IMR-90 (cell line): ENCODE measurements at regions not wholly inside any gene's neighbourhood (a gene's known extent, or its start where the extent isn't known, plus 50 kb on each side); places are given as distances from the start of the nearest gene placed in this dataset.

Experiments
- ATAC-seq: fragments of 200-7000 bp; cut with Tn5 transposase; 2 replicates; pipeline ENCODE4 v1.9.1; 2020; ENCODE audit warnings: low read depth, mild to moderate bottlenecking, moderate library complexity
- BruUV-seq: library from RNA; stranded (reverse); fragments of 400-500 nt; replicated peaks from 2 replicates; lab custom pipeline; 2021; lab: Mats Ljungman, UMichigan
- CTCF ChIA-PET: fragments of 300-600 bp; formaldehyde crosslinking; extraction: SDS; loops from one replicate; lab custom pipeline; 2021; ENCODE audit warnings: antibody characterized with exemption; lab: Yijun Ruan, JAX
- POLR2A ChIA-PET: fragments of 300-600 bp; sonication (Branson Sonifier 250); formaldehyde crosslinking; loops from one replicate; lab custom pipeline; 2022; ENCODE audit warnings: antibody characterized with exemption; ENCODE audit not compliant: unreplicated experiment; lab: Charles Lee
- DNase-seq: peaks from one replicate; pipeline ENCODE4 v3.0.0; 2013
- H2AFZ ChIP-seq: replicated peaks from 2 replicates; pipeline ENCODE3; 2013; ENCODE audit warnings: low read length, mild to moderate bottlenecking; ENCODE audit not compliant: poor library complexity
- H2AK5ac ChIP-seq: 2 replicates; pipeline ENCODE4 v1.6.1; 2013; ENCODE audit warnings: low read depth, low read length, inconsistent platforms
- H2AK9ac ChIP-seq: replicated peaks from 2 replicates; pipeline ENCODE3; 2013; ENCODE audit warnings: mild to moderate bottlenecking, low read depth, low read length, moderate library complexity; ENCODE audit not compliant: poor library complexity
- H2BK120ac ChIP-seq: 2 replicates; pipeline ENCODE4 v1.6.1; 2013; ENCODE audit warnings: low read depth, low read length, inconsistent platforms
- H2BK15ac ChIP-seq: 3 replicates; pipeline ENCODE4 v1.6.1; 2013; ENCODE audit warnings: low read depth, low read length, inconsistent platforms
- H2BK20ac ChIP-seq: 2 replicates; pipeline ENCODE4 v1.6.1; 2013; ENCODE audit warnings: low read depth, mild to moderate bottlenecking, inconsistent platforms, low read length, moderate library complexity
- H2BK5ac ChIP-seq: 2 replicates; pipeline ENCODE4 v1.6.1; 2013; ENCODE audit warnings: mild to moderate bottlenecking, low read depth, low read length, inconsistent platforms; ENCODE audit not compliant: poor library complexity, severe bottlenecking
- H3K14ac ChIP-seq: replicated peaks from 2 replicates; pipeline ENCODE4 v1.6.1; 2013; ENCODE audit warnings: low read depth, low read length, inconsistent platforms
- H3K18ac ChIP-seq: 2 replicates; pipeline ENCODE4 v1.6.1; 2013; ENCODE audit warnings: low read depth, low read length, control low read depth
- H3K23ac ChIP-seq: 2 replicates; pipeline ENCODE4 v1.6.1; 2013; ENCODE audit warnings: low read depth, low read length, inconsistent platforms
- H3K27ac ChIP-seq: 2 replicates; pipeline ENCODE4 v1.5.1; 2013; ENCODE audit warnings: mild to moderate bottlenecking, control low read depth, low read length; ENCODE audit not compliant: insufficient read depth
- H3K27me3 ChIP-seq: 2 replicates; pipeline ENCODE4 v1.6.1; 2013; ENCODE audit warnings: low read length; ENCODE audit not compliant: control insufficient read depth, insufficient read depth
- H3K36me3 ChIP-seq: 2 replicates; pipeline ENCODE4 v1.6.1; 2013; ENCODE audit warnings: low read length, mixed read lengths; ENCODE audit not compliant: control insufficient read depth, insufficient read depth
- H3K4ac ChIP-seq: 2 replicates; pipeline ENCODE4 v1.6.1; 2013; ENCODE audit warnings: low read depth, low read length, inconsistent platforms
- H3K4me1 ChIP-seq: 2 replicates; pipeline ENCODE4 v1.6.1; 2013; ENCODE audit warnings: low read length, mixed read lengths; ENCODE audit not compliant: control insufficient read depth, insufficient read depth
- H3K4me2 ChIP-seq: 2 replicates; pipeline ENCODE4 v1.6.1; 2013; ENCODE audit warnings: low read depth, mild to moderate bottlenecking, control low read depth, low read length, moderate library complexity
- H3K4me3 ChIP-seq: 2 replicates; pipeline ENCODE4 v1.5.1; 2013; ENCODE audit warnings: low read depth, mild to moderate bottlenecking, control low read depth, low read length, moderate library complexity; ENCODE audit not compliant: insufficient read depth
- H3K56ac ChIP-seq: 2 replicates; pipeline ENCODE4 v1.6.1; 2013; ENCODE audit warnings: low read length, inconsistent platforms; ENCODE audit not compliant: insufficient read depth; ENCODE audit errors: extremely low read depth
- H3K79me1 ChIP-seq, 2 experiments: 2 replicates each; pipeline ENCODE4 v1.6.1; 2013; ENCODE audit warnings: low read length in 2 of 2, inconsistent platforms in 1 of 2, low read depth in 1 of 2
- H3K9ac ChIP-seq: 2 replicates; pipeline ENCODE4 v1.6.1; 2013; ENCODE audit warnings: low read depth, low read length, control low read depth
- H3K9me1 ChIP-seq: 2 replicates; pipeline ENCODE4 v1.6.1; 2013; ENCODE audit warnings: low read length, inconsistent platforms; ENCODE audit not compliant: insufficient read depth
- H3K9me3 ChIP-seq: 2 replicates; pipeline ENCODE4 v1.6.1; 2013; ENCODE audit warnings: low read length; ENCODE audit not compliant: control insufficient read depth, insufficient read depth
- H4K20me1 ChIP-seq: 2 replicates; pipeline ENCODE4 v1.6.1; 2013; ENCODE audit warnings: low read length, inconsistent platforms; ENCODE audit not compliant: insufficient read depth
- H4K5ac ChIP-seq: 2 replicates; pipeline ENCODE4 v1.6.1; 2013; ENCODE audit warnings: mild to moderate bottlenecking, low read depth, low read length, control low read depth
- H4K8ac ChIP-seq, 2 experiments: 2 replicates each; pipeline ENCODE4 v1.6.1; 2013; ENCODE audit warnings: low read depth in 2 of 2, low read length in 2 of 2, control low read depth in 1 of 2, inconsistent platforms in 1 of 2
- H4K91ac ChIP-seq: 2 replicates; pipeline ENCODE4 v1.6.1; 2013; ENCODE audit warnings: low read depth, low read length, inconsistent platforms; ENCODE audit not compliant: insufficient read depth
- MAZ ChIP-seq: IDR thresholded peaks from 2 replicates; pipeline ENCODE4 v1.6.1; 2012; ENCODE audit warnings: low read depth, mild to moderate bottlenecking, low read length, improper control_type of control experiment, moderate library complexity, borderline replicate concordance
- RFX5 ChIP-seq: IDR thresholded peaks from 2 replicates; pipeline ENCODE4 v1.8.0; 2012; ENCODE audit warnings: low read depth, mild to moderate bottlenecking, low read length, moderate library complexity
- WGBS, 2 experiments: methylation state at CpG; one replicate each; pipeline versions ENCODE4 v1.1.5 to v1.1.7; 2013; ENCODE audit warnings: missing lambda C conversion rate in 2 of 2; ENCODE audit not compliant: insufficient read length in 1 of 2; ENCODE audit errors: extremely low coverage in 2 of 2; 5-methylcytosine and 5-hydroxymethylcytosine counted together
- dilution Hi-C: fragments of 300-500 bp; cut with HindIII; formaldehyde crosslinking; loops from one replicate; pipeline ENCODE4 v1.14.3; 2018; ENCODE audit warnings: low sequenced_read_pairs; ENCODE audit not compliant: unreplicated experiment
- in situ Hi-C: fragments of 300-500 bp; cut with MboI; formaldehyde crosslinking; loops from 3 replicates; pipeline ENCODE4 v1.14.3; 2019; ENCODE audit warnings: low sequenced_read_pairs, inconsistent platforms, mixed read lengths
- intact Hi-C: fragments of 100-400 bp; cut with micrococcal nuclease; formaldehyde crosslinking; loops from 2 replicates; pipeline ENCODE4 v1.10.0; 2022

DNA sequence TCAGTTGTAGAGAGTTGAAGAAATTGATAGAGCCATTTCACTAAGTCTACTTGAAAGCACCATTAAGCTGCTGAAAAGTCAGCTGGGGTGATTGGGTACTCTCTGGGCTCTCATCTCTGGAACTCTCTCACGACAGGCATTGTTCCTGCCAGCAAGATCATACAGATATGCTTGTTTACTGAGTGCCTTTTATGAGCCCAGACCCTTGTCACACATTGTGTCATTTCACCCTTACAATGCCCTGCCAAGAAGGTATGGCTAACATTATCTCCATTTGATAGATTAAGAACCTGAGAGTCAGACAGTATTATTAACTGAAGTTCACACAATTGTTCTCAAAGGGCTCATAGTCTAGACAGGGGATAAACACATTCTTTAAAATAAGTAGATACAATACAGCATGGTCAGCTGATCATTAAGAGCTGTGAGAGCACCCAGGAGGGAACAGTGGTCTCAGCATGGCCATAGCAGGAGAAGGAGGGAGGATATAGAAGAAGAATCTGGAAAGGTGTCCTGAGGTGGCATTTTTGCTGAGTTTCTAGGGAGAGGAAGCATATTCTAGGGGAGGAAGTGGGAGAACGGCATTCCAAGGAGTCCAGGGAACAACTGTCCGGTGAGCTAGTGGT is 580.5 kb downstream of the INSC start:
- H4K8ac ChIP-seq = no peak overlapping the region
- no peak overlapping the region for H3K4ac ChIP-seq
- 86% methylated on average over 2 of the region's 3 CpGs; no CpG with 5 or more reads in 1 of the 2 experiments for WGBS, 2 experiments
- H3K79me1 ChIP-seq = no peaks in the 10 kb centered on the region
- H3K4me2 ChIP-seq = no peak overlapping the region
- 0 out of 2 replicates have a peak, but pooled peaks cover 6% of the 10 kb centered on the region for H3K9me1 ChIP-seq
- no peaks in the 10 kb centered on the region for H3K36me3 ChIP-seq
- H2AK5ac ChIP-seq = no peak overlapping the region
- H2BK20ac ChIP-seq = no peak overlapping the region
- no peak overlapping the region for H4K91ac ChIP-seq
- no peak overlapping the region for H2BK15ac ChIP-seq
- H3K14ac ChIP-seq = no peak overlapping the region
- no peak overlapping the region for H3K27ac ChIP-seq
- dilution Hi-C loops = no loop called here
- no peak overlapping the region for H2BK5ac ChIP-seq
- H3K23ac ChIP-seq = no peak overlapping the region
- H4K5ac ChIP-seq = no peak overlapping the region
- POLR2A ChIA-PET = no interaction called here
- H2AK9ac ChIP-seq = no peak overlapping the region
- no peaks in the 10 kb centered on the region; the same call in 1 of the 2 replicates for H3K4me1 ChIP-seq
- H3K9me3 ChIP-seq = no peaks in the 10 kb centered on the region
- BruUV-seq = no TSS peak
- no peaks in the 10 kb centered on the region for H4K20me1 ChIP-seq
- in situ Hi-C loops = no loop called here
- H2BK120ac ChIP-seq = no peak overlapping the region
- DNase-seq (no peak), ATAC-seq (no peak)
- CTCF ChIA-PET = no interaction called here
- H2AFZ ChIP-seq = no peak overlapping the region
- H3K9ac ChIP-seq = no peak overlapping the region
- H3K18ac ChIP-seq = no peak overlapping the region
- TF ChIP-seq RFX5 (no peak), MAZ (no peak)
- H3K4me3 ChIP-seq = no peak overlapping the region
- intact Hi-C loops = no loop called here
- no peaks in the 10 kb centered on the region for H3K27me3 ChIP-seq
- H3K56ac ChIP-seq = no peak overlapping the region
